Uterus (tissue), 2 donors: ENCODE measurements at regions not wholly inside any gene's neighbourhood (a gene's known extent, or its start where the extent isn't known, plus 50 kb on each side); places are given as distances from the start of the nearest gene placed in this dataset.

ENCODE experiments used
- CTCF ChIP-seq, 4 experiments: fragments of 200-600 bp in 2 of 4; fragments of 450-650 bp in 2 of 4; sonication (generic) in 2 of 4; IDR thresholded peaks; one replicate each; pipeline ENCODE4 v1.5.1; 2016 to 2019; ENCODE audit warnings: antibody characterized with exemption in 4 of 4, mild to moderate bottlenecking in 2 of 4, moderate library complexity in 1 of 4
- POLR2A ChIP-seq, 2 donors: fragments of 450-650 bp; IDR thresholded peaks; one replicate each; pipeline ENCODE4 v1.6.1; 2016; ENCODE audit warnings: antibody characterized with exemption in 2 of 2, mild to moderate bottlenecking in 1 of 2, moderate library complexity in 1 of 2

- no peak for TF ChIP-seq CTCF (IDR thresholded peaks at IDR 0.05)
- TF ChIP-seq POLR2A (IDR thresholded peaks at IDR 0.05): no peak
These were observed 817.9 kb upstream of the ADGRL2 start for GRCh38 chr1:80982831-80983230.
